Skeletal muscle satellite cell (primary cell): ENCODE measurements at regions not wholly inside any gene's neighbourhood (a gene's known extent, or its start where the extent isn't known, plus 50 kb on each side); places are given as distances from the start of the nearest gene placed in this dataset.

Experiments used
- H3K27me3 ChIP-seq: 2 replicates; pipeline ENCODE4 v1.7.0; 2013; ENCODE audit warnings: low read length; ENCODE audit not compliant: control insufficient read depth, insufficient read depth
- H3K36me3 ChIP-seq: 2 replicates; pipeline ENCODE4 v1.7.0; 2013; ENCODE audit warnings: mild to moderate bottlenecking, control low read depth, low read length; ENCODE audit not compliant: insufficient read depth
- H3K4me1 ChIP-seq: 2 replicates; pipeline ENCODE4 v1.7.0; 2013; ENCODE audit warnings: low read length; ENCODE audit not compliant: control insufficient read depth, insufficient read depth
- H3K4me2 ChIP-seq: 2 replicates; pipeline ENCODE4 v1.7.0; 2013; ENCODE audit warnings: mild to moderate bottlenecking, low read length
- H3K4me3 ChIP-seq: 2 replicates; pipeline ENCODE4 v1.7.0; 2013; ENCODE audit warnings: low read length
- H3K9ac ChIP-seq: 2 replicates; pipeline ENCODE4 v1.7.0; 2013; ENCODE audit warnings: mild to moderate bottlenecking, low read depth, low read length, moderate library complexity
- H3K9me3 ChIP-seq: replicated peaks from 2 replicates; pipeline ENCODE4 v1.7.0; 2013; ENCODE audit warnings: mild to moderate bottlenecking, control low read depth, low read length

DNA sequence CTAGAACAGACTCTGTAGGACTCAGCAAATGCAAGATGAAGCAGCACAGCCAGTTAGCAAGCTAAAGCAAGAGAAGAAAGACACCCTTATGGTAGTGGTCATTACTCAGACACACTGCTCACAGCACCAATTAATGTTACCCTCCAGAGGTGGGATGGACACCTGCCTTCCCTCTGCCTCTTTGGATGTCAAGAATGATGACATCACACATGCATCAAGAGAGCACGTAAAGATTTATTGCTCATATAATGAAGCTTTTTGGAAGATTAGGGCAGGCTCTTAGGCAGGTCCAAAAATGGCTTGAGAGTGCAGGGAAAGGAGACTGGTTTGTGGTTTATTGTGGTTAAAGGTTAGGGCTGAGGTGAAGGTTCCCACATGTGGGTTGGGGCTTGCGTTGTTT, 137.0 kb downstream of the PRDM13 start:
- peaks cover 8% of the 10 kb centered on the region for H3K4me1 ChIP-seq
- peaks cover 29% of the 10 kb centered on the region for H3K27me3 ChIP-seq
- H3K9ac ChIP-seq = no peak overlapping the region
- H3K36me3 ChIP-seq = no peaks in the 10 kb centered on the region
- no peak overlapping the region for H3K4me3 ChIP-seq
- H3K4me2 ChIP-seq = no peak overlapping the region
- no peaks in the 10 kb centered on the region for H3K9me3 ChIP-seq

DNA sequence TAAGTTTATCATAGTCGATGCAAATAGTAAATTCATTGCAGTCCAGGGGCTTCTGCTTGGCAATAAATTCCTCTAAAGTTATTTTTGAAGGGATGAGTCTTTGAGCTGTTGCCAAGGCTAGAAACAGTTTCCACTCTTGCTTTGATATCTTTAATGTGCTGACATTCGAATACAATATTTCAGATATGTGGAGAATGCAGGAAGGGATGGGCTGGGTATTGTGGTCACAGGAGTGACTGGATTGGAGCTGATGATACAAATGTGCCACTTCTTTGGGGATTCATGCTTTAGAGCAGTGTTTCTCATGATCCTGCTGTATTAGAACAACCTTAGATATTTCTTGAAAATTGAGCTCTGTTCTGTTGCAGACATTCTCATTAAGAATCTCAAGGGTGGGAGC, 139.0 kb downstream of the PRDM13 start:
- no peak overlapping the region for H3K4me3 ChIP-seq
- peaks cover 8% of the 10 kb centered on the region for H3K4me1 ChIP-seq
- peaks cover 9% of the 10 kb centered on the region for H3K27me3 ChIP-seq
- H3K9ac ChIP-seq = peak overlapping the region; percentile 47
- no peaks in the 10 kb centered on the region for H3K36me3 ChIP-seq
- H3K9me3 ChIP-seq = no peaks in the 10 kb centered on the region
- peak overlapping the region; percentile 45 for H3K4me2 ChIP-seq

GRCh38 chr6:99746261-99746895, 139.7 kb downstream of the PRDM13 start:
- H3K9ac ChIP-seq = peak overlapping the region; percentile 47
- H3K36me3 ChIP-seq = no peaks in the 10 kb centered on the region
- H3K9me3 ChIP-seq = no peaks in the 10 kb centered on the region
- no peak overlapping the region for H3K4me3 ChIP-seq
- H3K4me1 ChIP-seq = peaks cover 8% of the 10 kb centered on the region
- H3K4me2 ChIP-seq = peak overlapping the region; percentile 45
- peaks cover 7% of the 10 kb centered on the region for H3K27me3 ChIP-seq

GRCh38 chr6:99761711-99762110, 155.1 kb downstream of the PRDM13 start:
- Histone ChIP-seq H3K36me3 (no peaks in the 10 kb centered on the region), H3K4me3 (no peak overlapping the region)

DNA sequence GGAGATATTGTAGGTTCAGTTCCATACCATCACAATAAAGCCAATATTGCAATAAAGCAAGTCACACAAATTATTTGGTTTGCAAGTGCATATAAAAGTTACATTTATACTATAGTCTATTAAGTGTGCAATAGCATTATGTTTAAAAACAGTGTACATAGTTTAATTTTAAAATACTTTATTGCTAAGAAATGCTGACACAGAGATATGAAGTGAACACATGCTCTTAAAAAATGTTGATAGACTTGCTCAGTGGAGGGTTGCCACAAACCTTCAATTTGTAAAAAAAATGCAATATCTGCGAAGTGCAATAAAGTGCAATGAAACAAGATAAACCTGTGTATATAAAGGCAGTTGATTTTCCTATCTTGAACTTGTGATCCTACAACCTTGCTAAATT, 161.5 kb downstream of the PRDM13 start:
- H3K4me2 ChIP-seq = no peak overlapping the region
- H3K27me3 ChIP-seq = peaks cover 3% of the 10 kb centered on the region
- H3K4me3 ChIP-seq = no peak overlapping the region
- no peaks in the 10 kb centered on the region for H3K4me1 ChIP-seq
- H3K36me3 ChIP-seq = no peaks in the 10 kb centered on the region
- no peaks in the 10 kb centered on the region for H3K9me3 ChIP-seq
- H3K9ac ChIP-seq = no peak overlapping the region

More at GRCh38 chr6:99761711-99762110, 155.1 kb downstream of the PRDM13 start:
- H3K9me3 ChIP-seq = no peaks in the 10 kb centered on the region
- H3K4me1 ChIP-seq = no peaks in the 10 kb centered on the region
- no peak overlapping the region for H3K4me2 ChIP-seq
- H3K9ac ChIP-seq = no peak overlapping the region
- H3K27me3 ChIP-seq = no peaks in the 10 kb centered on the region

DNA sequence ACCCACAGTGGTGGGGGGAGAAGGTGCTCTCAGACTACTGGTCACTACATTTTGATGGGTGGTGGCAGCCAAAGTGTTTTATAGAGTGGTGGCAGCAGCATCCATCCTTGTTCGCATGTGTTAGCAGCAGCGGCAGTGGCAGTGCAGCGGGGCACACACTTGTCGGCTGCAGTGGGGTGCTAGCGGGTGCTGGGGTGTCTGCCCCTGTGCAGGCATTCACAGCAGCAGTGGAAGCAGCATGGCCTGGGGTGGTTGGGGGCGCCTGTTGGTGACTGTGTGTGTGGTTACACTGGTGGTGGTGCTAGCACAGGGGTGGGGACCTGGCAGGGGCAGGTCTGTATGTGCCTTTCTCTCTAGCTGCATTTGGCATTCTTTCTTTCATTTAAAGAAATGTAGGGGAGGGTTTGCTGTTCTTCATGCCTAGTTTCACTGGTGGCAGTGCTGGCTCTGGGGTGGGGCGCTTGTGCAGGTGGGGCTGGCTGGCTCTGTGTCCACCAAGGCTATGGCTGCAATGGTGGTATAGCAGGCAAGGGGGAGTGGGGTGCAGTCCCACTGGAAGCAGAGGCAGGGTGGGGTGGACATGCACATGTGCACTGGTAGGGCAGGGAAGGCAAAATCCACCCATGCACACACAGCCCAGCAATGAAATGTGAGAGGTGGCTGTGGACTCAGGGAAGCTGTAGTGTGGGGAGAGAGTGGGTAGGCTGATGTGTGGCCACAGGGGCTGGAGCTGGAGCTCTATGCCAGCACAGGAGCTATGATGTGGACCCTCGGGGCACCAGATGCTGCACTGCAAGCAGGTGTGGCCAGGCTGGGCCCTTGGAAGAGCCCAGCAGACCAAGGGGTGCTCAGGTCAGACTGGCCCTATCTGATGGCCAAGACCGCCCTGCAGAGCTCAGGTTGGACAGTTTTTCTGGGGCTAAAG, 173.3 kb downstream of the PRDM13 start:
- Histone ChIP-seq H3K27me3 (peaks cover 10% of the 10 kb centered on the region), H3K9ac (no peak overlapping the region), H3K4me3 (no peak overlapping the region), H3K4me2 (no peak overlapping the region), H3K36me3 (no peaks in the 10 kb centered on the region), H3K9me3 (no peaks in the 10 kb centered on the region), H3K4me1 (no peaks in the 10 kb centered on the region)

DNA sequence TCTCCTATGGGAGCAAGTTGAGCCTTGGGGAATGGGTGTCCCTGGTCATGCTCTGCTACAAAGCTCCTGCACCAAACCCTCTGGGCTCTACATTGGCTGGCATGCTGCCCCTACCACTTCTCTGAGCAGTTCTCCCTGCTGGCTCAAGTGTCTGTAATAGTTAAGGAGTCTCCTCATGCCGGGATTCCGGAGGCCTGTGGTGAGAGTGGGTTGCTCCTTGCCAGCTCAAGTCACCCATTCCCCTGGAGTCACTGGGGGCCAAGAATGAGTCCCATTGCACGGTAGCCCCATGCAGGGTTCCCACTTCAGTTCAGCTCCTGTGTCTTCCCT, 173.9 kb downstream of the PRDM13 start:
- H3K4me2 ChIP-seq = no peak overlapping the region
- H3K9me3 ChIP-seq = no peaks in the 10 kb centered on the region
- H3K36me3 ChIP-seq = no peaks in the 10 kb centered on the region
- no peak overlapping the region for H3K9ac ChIP-seq
- no peaks in the 10 kb centered on the region for H3K4me1 ChIP-seq
- peaks cover 8% of the 10 kb centered on the region for H3K27me3 ChIP-seq
- H3K4me3 ChIP-seq = no peak overlapping the region

GRCh38 chr6:99789767-99790166, 183.1 kb downstream of the PRDM13 start:
- Histone ChIP-seq H3K9ac (no peak overlapping the region), H3K27me3 (peaks cover 11% of the 10 kb centered on the region), H3K4me2 (no peak overlapping the region), H3K36me3 (no peaks in the 10 kb centered on the region), H3K4me3 (no peak overlapping the region), H3K9me3 (no peaks in the 10 kb centered on the region), H3K4me1 (no peaks in the 10 kb centered on the region)

DNA sequence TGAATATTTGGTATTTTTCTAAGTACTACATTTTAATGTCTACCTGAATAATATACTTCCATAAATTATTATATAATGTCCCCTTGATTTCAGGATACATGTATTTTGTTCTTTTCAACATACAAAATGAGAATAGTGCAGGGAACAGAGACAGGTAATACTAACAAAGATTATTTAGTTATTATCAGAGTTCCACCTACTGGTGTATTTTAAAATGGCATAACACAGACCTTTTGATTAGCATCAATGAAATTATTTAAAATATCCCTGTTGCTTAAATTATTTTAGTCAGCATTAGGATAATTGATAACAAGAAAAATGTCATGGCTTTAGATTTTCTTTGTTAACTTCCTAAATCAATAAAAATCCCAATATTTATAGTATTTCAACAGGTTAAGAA, 184.0 kb downstream of the PRDM13 start:
- Histone ChIP-seq H3K9ac (no peak overlapping the region), H3K4me1 (no peaks in the 10 kb centered on the region), H3K27me3 (peaks cover 20% of the 10 kb centered on the region), H3K36me3 (no peaks in the 10 kb centered on the region), H3K9me3 (no peaks in the 10 kb centered on the region), H3K4me3 (no peak overlapping the region), H3K4me2 (no peak overlapping the region)

DNA sequence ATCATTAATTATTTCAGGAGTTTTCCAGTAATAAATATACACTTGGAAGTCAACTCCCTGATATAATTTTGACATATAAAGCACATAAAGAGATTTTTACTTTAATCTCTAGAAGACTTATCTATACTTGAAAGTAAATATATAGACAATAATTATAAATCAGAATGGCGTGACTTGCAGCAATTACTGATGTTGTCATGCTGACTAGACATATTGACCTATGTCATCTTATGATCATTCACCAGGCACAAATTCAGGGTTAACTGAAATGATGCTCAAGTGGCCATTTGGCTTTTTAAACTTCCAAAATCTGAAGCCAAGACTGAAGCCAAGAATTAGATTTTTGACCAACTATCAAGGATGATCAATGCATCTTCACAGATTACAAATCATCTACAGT, 192.2 kb downstream of the MCHR2 start:
- H3K36me3 ChIP-seq = no peaks in the 10 kb centered on the region
- no peaks in the 10 kb centered on the region for H3K4me1 ChIP-seq
- no peak overlapping the region for H3K4me3 ChIP-seq
- no peak overlapping the region for H3K9ac ChIP-seq
- H3K27me3 ChIP-seq = peaks cover 3% of the 10 kb centered on the region
- no peak overlapping the region for H3K4me2 ChIP-seq
- no peaks in the 10 kb centered on the region for H3K9me3 ChIP-seq

DNA sequence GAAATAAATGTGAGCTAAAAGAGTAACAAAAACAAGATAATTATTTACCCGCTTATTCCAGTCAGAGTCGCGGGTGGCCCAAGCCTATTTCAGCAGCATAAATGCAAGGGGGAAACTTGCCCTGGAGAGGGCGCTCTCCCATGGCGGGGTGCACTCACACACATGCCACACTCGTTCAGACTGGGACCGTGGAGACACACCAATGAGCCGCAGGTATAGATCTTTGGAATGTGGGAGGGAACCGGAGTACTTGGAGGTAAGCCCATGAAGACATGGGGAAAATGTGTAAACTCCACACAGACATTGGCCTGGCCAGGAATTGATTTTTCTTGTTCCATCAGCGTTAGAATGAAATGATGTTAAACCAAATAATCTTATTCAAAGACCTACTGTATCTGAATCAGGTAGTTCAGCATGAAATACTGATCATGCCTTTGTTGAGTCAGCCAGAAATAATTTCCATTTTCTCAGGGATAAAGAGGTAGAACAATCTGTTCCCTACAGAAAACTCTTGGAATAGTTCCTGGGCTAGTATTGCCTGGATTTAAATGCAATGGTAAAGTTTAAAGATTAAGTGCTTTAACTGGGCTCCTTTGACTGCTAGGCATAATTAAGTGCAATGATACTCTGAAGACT, 191.5 kb downstream of the MCHR2 start:
- Histone ChIP-seq H3K4me2 (no peak overlapping the region), H3K27me3 (peaks cover 4% of the 10 kb centered on the region), H3K9me3 (no peaks in the 10 kb centered on the region), H3K36me3 (no peaks in the 10 kb centered on the region), H3K9ac (no peak overlapping the region), H3K4me1 (no peaks in the 10 kb centered on the region), H3K4me3 (no peak overlapping the region)
